ENCODE measurements at regions not wholly inside any gene's neighbourhood (a gene's known extent, or its start where the extent isn't known, plus 50 kb on each side); places are given as distances from the start of the nearest gene placed in this dataset.

GRCh38 chr15:97902140-97902780 is 58.2 kb upstream of the ARRDC4 start:
- dilution Hi-C loops (cut with MboI; ENCODE audit: extremely low pct_ligation_motif_present, low sequenced_read_pairs), result no loop called here
- FAIRE-seq (peak; percentile 91), DNase-seq (ENCODE audit: low read depth, low spot score) (no peak)
- no peaks in the 10 kb centered on the region for H3K9me1 ChIP-seq (ENCODE audit: control insufficient read depth, extremely low read depth, insufficient read depth, low read length)
- no peaks in the 10 kb centered on the region for H3K9me3 ChIP-seq (ENCODE audit: control insufficient read depth, low read depth, low read length)
- H3K27me3 ChIP-seq (ENCODE audit: control insufficient read depth, extremely low read depth, insufficient read depth, low read length), result no peaks in the 10 kb centered on the region
- TF ChIP-seq CTCF (optimal IDR thresholded peaks at IDR 0.05 in 1 of 3, IDR thresholded peaks at IDR 0.05 in 1 of 3, conservative IDR thresholded peaks at IDR 0.05 in 1 of 3; ENCODE audit: extremely low read depth in 1 of 3, insufficient read depth in 2 of 3, low read length in 3 of 3) (no peak), EZH2 (IDR thresholded peaks at IDR 0.05; ENCODE audit: low read length) (no peak)
- H3K9ac ChIP-seq (ENCODE audit: control insufficient read depth, extremely low read depth, insufficient read depth, low read length), result no peak overlapping the region
- H3K36me3 ChIP-seq (ENCODE audit: control insufficient read depth in 2 of 2, extremely low read depth in 1 of 2, insufficient read depth in 2 of 2, low read length in 2 of 2), result no peaks in the 10 kb centered on the region
- H4K20me1 ChIP-seq (ENCODE audit: control insufficient read depth, extremely low read depth, insufficient read depth, low read length), result no peaks in the 10 kb centered on the region
- H3K4me3 ChIP-seq (ENCODE audit: control insufficient read depth in 2 of 3, extremely low read depth in 1 of 3, insufficient read depth in 2 of 3, low read depth in 1 of 3, low read length in 3 of 3), result peak overlapping the region in 1 of 3 experiments; percentile 13
- peak overlapping the region; percentile 37 for H2AFZ ChIP-seq (ENCODE audit: control insufficient read depth, low read length)
- H3K79me2 ChIP-seq (ENCODE audit: control insufficient read depth, insufficient read depth, low read length), result no peaks in the 10 kb centered on the region
- peak overlapping the region; percentile 43 for H3K4me2 ChIP-seq (ENCODE audit: control insufficient read depth, extremely low read depth, insufficient read depth, low read depth, low read length)
- peaks cover 16% of the 10 kb centered on the region for H3K4me1 ChIP-seq (ENCODE audit: control insufficient read depth, extremely low read depth, insufficient read depth, low read length)
- H3K27ac ChIP-seq (ENCODE audit: control insufficient read depth, insufficient read depth, low read length), result peak overlapping the region; percentile 19

GRCh38 chr15:97903560-97903959 is 56.9 kb upstream of the ARRDC4 start:
- DNase-seq (ENCODE audit: low read depth, low spot score) (no peak), FAIRE-seq (no peak)
- Histone ChIP-seq H3K9me3 (ENCODE audit: control insufficient read depth, low read depth, low read length) (no peaks in the 10 kb centered on the region), H3K9ac (ENCODE audit: control insufficient read depth, extremely low read depth, insufficient read depth, low read length) (no peak overlapping the region), H3K4me2 (ENCODE audit: control insufficient read depth, extremely low read depth, insufficient read depth, low read depth, low read length) (no peak overlapping the region), H2AFZ (ENCODE audit: control insufficient read depth, low read length) (no peak overlapping the region), H3K79me2 (ENCODE audit: control insufficient read depth, insufficient read depth, low read length) (no peaks in the 10 kb centered on the region), H4K20me1 (ENCODE audit: control insufficient read depth, extremely low read depth, insufficient read depth, low read length) (no peaks in the 10 kb centered on the region), H3K36me3 (ENCODE audit: control insufficient read depth in 2 of 2, extremely low read depth in 1 of 2, insufficient read depth in 2 of 2, low read length in 2 of 2) (no peaks in the 10 kb centered on the region), H3K4me3 (ENCODE audit: control insufficient read depth in 2 of 3, extremely low read depth in 1 of 3, insufficient read depth in 2 of 3, low read depth in 1 of 3, low read length in 3 of 3) (no peak overlapping the region), H3K4me1 (ENCODE audit: control insufficient read depth, extremely low read depth, insufficient read depth, low read length) (peaks cover 16% of the 10 kb centered on the region), H3K27ac (ENCODE audit: control insufficient read depth, insufficient read depth, low read length) (no peak overlapping the region), H3K9me1 (ENCODE audit: control insufficient read depth, extremely low read depth, insufficient read depth, low read length) (no peaks in the 10 kb centered on the region), H3K27me3 (ENCODE audit: control insufficient read depth, extremely low read depth, insufficient read depth, low read length) (no peaks in the 10 kb centered on the region)
- dilution Hi-C loops (cut with MboI; ENCODE audit: extremely low pct_ligation_motif_present, low sequenced_read_pairs), result no loop called here
- TF ChIP-seq CTCF (optimal IDR thresholded peaks at IDR 0.05 in 1 of 3, IDR thresholded peaks at IDR 0.05 in 1 of 3, conservative IDR thresholded peaks at IDR 0.05 in 1 of 3; ENCODE audit: extremely low read depth in 1 of 3, insufficient read depth in 2 of 3, low read length in 3 of 3), result no peak
- TF ChIP-seq EZH2 (IDR thresholded peaks at IDR 0.05; ENCODE audit: low read length), result no peak
